ENCODE measurements at regions not wholly inside any gene's neighbourhood (a gene's known extent, or its start where the extent isn't known, plus 50 kb on each side); places are given as distances from the start of the nearest gene placed in this dataset.

DNA sequence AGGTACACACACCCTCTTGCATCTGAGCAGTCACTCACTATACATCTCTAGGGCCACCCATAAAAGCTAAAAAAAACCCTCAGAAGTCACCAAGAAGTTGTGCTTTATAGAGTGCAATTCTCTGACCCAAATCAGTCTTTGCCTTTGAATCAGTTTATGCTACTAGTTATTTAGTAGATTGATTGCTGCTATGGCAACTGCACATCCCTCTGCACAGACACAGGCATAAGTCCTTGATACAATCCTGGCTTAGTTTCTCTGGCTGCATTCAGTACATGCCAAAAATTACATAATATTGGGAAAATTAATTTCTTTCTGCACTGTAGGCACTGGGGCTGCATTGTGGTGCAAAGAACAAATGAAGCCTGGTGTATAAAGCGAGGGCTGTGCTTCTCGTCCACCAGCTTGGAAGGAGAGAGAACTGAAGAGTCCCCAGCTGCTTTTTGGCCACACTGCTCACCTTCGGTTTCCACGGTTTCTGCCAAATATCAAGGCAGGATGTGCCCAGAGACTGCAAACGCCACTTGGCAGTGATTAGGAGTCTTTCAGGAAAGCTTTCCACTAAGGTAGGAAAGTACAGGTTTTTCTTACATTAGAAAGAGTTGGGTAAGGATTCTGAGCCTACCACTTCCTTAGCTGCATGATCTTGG lies 258.4 kb downstream of the ELAVL2 start:
- TF ChIP-seq, protein P1, sequence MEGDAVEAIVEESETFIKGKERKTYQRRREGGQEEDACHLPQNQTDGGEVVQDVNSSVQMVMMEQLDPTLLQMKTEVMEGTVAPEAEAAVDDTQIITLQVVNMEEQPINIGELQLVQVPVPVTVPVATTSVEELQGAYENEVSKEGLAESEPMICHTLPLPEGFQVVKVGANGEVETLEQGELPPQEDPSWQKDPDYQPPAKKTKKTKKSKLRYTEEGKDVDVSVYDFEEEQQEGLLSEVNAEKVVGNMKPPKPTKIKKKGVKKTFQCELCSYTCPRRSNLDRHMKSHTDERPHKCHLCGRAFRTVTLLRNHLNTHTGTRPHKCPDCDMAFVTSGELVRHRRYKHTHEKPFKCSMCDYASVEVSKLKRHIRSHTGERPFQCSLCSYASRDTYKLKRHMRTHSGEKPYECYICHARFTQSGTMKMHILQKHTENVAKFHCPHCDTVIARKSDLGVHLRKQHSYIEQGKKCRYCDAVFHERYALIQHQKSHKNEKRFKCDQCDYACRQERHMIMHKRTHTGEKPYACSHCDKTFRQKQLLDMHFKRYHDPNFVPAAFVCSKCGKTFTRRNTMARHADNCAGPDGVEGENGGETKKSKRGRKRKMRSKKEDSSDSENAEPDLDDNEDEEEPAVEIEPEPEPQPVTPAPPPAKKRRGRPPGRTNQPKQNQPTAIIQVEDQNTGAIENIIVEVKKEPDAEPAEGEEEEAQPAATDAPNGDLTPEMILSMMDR (IDR thresholded peaks at IDR 0.05 in 4 of 5, conservative IDR thresholded peaks at IDR 0.05 in 1 of 5): no peak
- TF ChIP-seq POLR2A (IDR thresholded peaks at IDR 0.05): no peak

Measured in gastrocnemius medialis (tissue), 4 donors.